ENCODE measurements at regions not wholly inside any gene's neighbourhood (a gene's known extent, or its start where the extent isn't known, plus 50 kb on each side); places are given as distances from the start of the nearest gene placed in this dataset.

DNA sequence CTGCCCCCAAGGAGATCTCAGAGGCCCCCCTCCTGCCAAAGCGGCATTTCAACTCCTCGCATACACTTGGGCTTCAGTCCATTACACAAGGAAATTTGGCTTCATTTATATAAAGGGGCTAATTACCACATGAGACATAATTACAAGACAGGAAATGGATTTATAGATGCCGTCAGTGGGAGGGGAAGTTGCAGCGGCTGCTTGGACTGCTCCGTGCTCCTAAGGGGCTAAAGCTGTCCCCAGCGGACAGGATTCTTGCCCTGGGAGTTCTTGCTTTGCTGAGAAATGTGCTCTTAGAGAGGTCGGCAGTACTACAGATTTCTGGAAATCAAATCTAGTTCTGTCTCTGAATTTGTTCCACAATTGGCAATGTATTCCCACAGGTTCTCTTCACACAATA lies 57.2 kb upstream of the NLK start:
- H3K36me3 ChIP-seq (ENCODE audit: control insufficient read depth in 4 of 4, insufficient read depth in 4 of 4, low read length in 3 of 4): no peaks in the 10 kb centered on the region
- DNase-seq: peak; percentile 24 to 69 (median 67)
- H3K27me3 ChIP-seq (replicated peaks in 2 of 5; ENCODE audit: control insufficient read depth in 4 of 5, insufficient read depth in 5 of 5, low read length in 4 of 5): peaks cover 0 to 3% (median 0%) of the 10 kb centered on the region in 5 experiments
- ChIA-PET POLR2A (no interaction called here), CTCF (interaction anchor here (0.9 kb wide), 1 partner anchor 92 kb away, joined by 3 read pairs; no protein-coding TSS in a partner anchor)
- H3K4me3 ChIP-seq (ENCODE audit: control insufficient read depth in 1 of 7, extremely low read depth in 1 of 7, insufficient read depth in 4 of 7, low read depth in 2 of 7, low read length in 6 of 7): peak overlapping the region in 2 of 7 experiments; percentile 4 to 23
- H3K27ac ChIP-seq (ENCODE audit: insufficient read depth in 1 of 2, low read depth in 1 of 2, low read length in 2 of 2, poor library complexity in 1 of 2, severe bottlenecking in 2 of 2): peak overlapping the region in 1 of 2 experiments; percentile 2
- 7% methylated on average over 4 of the region's 7 CpGs for WGBS (ENCODE audit: insufficient coverage)
- H3K4me1 ChIP-seq (ENCODE audit: control extremely low read depth in 1 of 4, control insufficient read depth in 4 of 4, insufficient read depth in 4 of 4, low read length in 3 of 4): peaks cover 2 to 28% (median 14%) of the 10 kb centered on the region in 4 experiments
- no peaks in the 10 kb centered on the region for H3K9me3 ChIP-seq (ENCODE audit: control extremely low read depth in 1 of 5, control insufficient read depth in 4 of 5, insufficient read depth in 2 of 5, low read depth in 1 of 5, low read length in 4 of 5)

DNA sequence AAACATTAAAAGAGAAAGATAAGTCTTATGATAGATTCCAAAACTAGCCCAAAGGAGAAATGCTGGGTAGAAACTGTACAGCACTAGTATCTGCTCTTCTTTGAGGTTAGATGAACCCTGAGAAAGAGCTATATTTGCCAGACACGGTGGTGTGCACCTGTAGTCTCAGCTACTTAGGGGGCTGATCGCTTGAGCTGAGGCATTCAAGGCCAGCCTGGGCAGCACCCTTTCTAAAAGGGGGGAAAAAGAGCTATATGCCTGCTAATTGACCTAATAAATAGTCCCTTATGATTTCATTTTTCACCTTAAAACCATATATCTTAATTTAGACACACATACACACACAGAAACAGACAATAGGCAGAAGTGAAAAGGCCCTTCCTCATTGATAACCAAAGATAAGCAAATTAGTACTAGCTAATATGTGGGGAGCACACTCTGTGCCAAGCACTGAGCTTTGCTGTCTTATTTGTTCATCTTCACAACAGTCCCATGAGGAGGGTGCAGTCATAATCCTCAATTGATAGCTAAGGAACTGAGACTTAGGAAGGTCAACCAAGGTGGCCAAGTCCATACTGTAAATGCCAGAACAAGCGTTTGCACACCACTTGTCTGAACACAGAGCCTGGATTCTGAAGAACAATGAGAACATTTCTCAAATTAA lies 56.6 kb upstream of the NLK start:
- no peak for DNase-seq
- 79% methylated on average over 2 of the region's 3 CpGs for WGBS (ENCODE audit: insufficient coverage)
- H3K4me1 ChIP-seq (ENCODE audit: control extremely low read depth in 1 of 4, control insufficient read depth in 4 of 4, insufficient read depth in 4 of 4, low read length in 3 of 4): peaks cover 2 to 28% (median 14%) of the 10 kb centered on the region in 4 experiments
- no peaks in the 10 kb centered on the region for H3K36me3 ChIP-seq (ENCODE audit: control insufficient read depth in 4 of 4, insufficient read depth in 4 of 4, low read length in 3 of 4)
- H3K4me3 ChIP-seq (ENCODE audit: control insufficient read depth in 1 of 7, extremely low read depth in 1 of 7, insufficient read depth in 4 of 7, low read depth in 2 of 7, low read length in 6 of 7): peak overlapping the region in 1 of 7 experiments; percentile 4
- H3K9me3 ChIP-seq (ENCODE audit: control extremely low read depth in 1 of 5, control insufficient read depth in 4 of 5, insufficient read depth in 2 of 5, low read depth in 1 of 5, low read length in 4 of 5): no peaks in the 10 kb centered on the region
- H3K27ac ChIP-seq (ENCODE audit: insufficient read depth in 1 of 2, low read depth in 1 of 2, low read length in 2 of 2, poor library complexity in 1 of 2, severe bottlenecking in 2 of 2): peak overlapping the region in 1 of 2 experiments; percentile 2
- POLR2A ChIA-PET: no interaction called here
- peaks cover 0 to 3% (median 0%) of the 10 kb centered on the region in 5 experiments for H3K27me3 ChIP-seq (replicated peaks in 2 of 5; ENCODE audit: control insufficient read depth in 4 of 5, insufficient read depth in 5 of 5, low read length in 4 of 5)
- CTCF ChIA-PET: interaction anchor here (0.6 to 1.0 kb wide), 3 partner anchors 83 to 360 kb away, joined by 3 read pairs; no protein-coding TSS in a partner anchor

DNA sequence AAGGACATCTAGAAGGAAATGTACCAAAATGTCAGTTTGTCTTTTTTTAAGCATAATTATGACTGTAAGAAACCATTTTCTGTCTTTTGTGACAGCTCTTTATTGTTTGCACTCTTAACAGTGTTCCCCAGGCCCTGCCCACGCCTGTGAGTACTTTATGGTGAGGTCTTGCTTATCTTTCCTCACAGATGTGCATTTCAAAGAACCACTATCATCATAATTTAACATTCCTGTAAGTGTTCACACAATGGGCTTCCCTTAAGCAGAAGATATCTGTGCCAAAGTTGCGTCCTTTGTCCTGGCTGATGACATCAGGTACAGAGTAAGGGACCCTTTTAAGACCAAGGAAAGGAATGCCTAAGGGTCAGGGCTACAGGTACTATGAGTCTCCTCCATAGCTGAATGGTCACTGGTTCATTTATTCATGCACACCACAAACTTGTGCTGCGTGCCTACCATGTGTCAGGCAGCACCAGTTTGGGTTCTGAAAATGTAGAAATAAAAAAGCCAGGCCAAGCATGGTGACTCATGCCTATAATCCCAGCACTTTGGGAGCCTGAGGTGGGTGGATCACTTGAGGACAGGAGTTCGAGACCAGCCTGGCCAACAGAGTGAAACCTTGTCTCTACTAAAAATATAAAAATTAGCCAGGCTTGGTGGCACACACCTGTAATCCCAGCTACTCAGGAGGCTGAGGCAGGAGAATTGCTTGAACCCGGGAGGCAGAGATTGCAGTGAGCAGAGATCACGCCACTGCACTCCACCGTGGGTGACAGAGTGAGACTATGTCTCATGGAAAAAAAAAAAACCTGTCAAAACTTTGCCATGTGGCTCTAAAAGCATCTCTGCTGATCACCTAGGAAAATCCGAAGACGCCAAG lies 55.4 kb upstream of the NLK start:
- Histone ChIP-seq H3K27ac (ENCODE audit: insufficient read depth in 1 of 2, low read depth in 1 of 2, low read length in 2 of 2, poor library complexity in 1 of 2, severe bottlenecking in 2 of 2) (peak overlapping the region in 1 of 2 experiments; percentile 65), H3K4me3 (ENCODE audit: control insufficient read depth in 1 of 7, extremely low read depth in 1 of 7, insufficient read depth in 4 of 7, low read depth in 2 of 7, low read length in 6 of 7) (no peak overlapping the region), H3K27me3 (replicated peaks in 2 of 5; ENCODE audit: control insufficient read depth in 4 of 5, insufficient read depth in 5 of 5, low read length in 4 of 5) (no peaks in the 10 kb centered on the region), H3K4me1 (ENCODE audit: control extremely low read depth in 1 of 4, control insufficient read depth in 4 of 4, insufficient read depth in 4 of 4, low read length in 3 of 4) (peaks cover 2 to 28% (median 14%) of the 10 kb centered on the region in 4 experiments), H3K36me3 (ENCODE audit: control insufficient read depth in 4 of 4, insufficient read depth in 4 of 4, low read length in 3 of 4) (no peaks in the 10 kb centered on the region), H3K9me3 (ENCODE audit: control extremely low read depth in 1 of 5, control insufficient read depth in 4 of 5, insufficient read depth in 2 of 5, low read depth in 1 of 5, low read length in 4 of 5) (no peaks in the 10 kb centered on the region)
- ChIA-PET POLR2A (interaction anchor here (0.6 kb wide), 1 partner anchor 58 kb away, joined by 3 read pairs; no protein-coding TSS in a partner anchor), CTCF (interaction anchor here (1.0 kb wide), 2 partner anchors 25 to 85 kb away, joined by 3 read pairs; no protein-coding TSS in a partner anchor)
- 86% methylated on average over 8 of the region's 9 CpGs for WGBS (ENCODE audit: insufficient coverage)
- peak; percentile 71 to 93 (median 85) for DNase-seq

DNA sequence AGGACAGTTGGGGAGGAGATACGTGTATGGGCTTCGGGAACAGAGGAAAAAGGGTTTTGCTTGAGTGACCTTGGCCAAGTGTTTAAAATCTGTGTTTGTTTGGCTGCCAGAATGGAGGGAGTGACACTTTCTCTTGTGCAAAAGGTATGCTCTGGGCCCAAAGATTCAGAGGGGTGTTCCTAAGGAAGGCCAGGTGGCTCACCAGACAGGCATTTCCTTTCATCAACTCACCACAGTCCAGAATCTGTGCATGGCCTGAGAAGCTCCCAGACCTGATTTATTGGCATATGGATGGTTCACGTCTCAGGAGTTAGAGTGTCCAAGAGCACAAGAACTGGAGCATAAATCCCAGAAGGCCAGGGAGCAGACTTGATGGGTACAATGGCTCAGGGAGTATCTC lies 53.4 kb upstream of the NLK start:
- WGBS (ENCODE audit: insufficient coverage): 100% methylated on average over 3 of the region's 3 CpGs
- no peak for DNase-seq
- H3K4me3 ChIP-seq (ENCODE audit: control insufficient read depth in 1 of 7, extremely low read depth in 1 of 7, insufficient read depth in 4 of 7, low read depth in 2 of 7, low read length in 6 of 7): no peak overlapping the region
- peaks cover 0 to 4% (median 0%) of the 10 kb centered on the region in 5 experiments for H3K27me3 ChIP-seq (replicated peaks in 2 of 5; ENCODE audit: control insufficient read depth in 4 of 5, insufficient read depth in 5 of 5, low read length in 4 of 5)
- POLR2A ChIA-PET: no interaction called here
- CTCF ChIA-PET: no interaction called here
- H3K27ac ChIP-seq (ENCODE audit: insufficient read depth in 1 of 2, low read depth in 1 of 2, low read length in 2 of 2, poor library complexity in 1 of 2, severe bottlenecking in 2 of 2): no peak overlapping the region
- H3K4me1 ChIP-seq (ENCODE audit: control extremely low read depth in 1 of 4, control insufficient read depth in 4 of 4, insufficient read depth in 4 of 4, low read length in 3 of 4): peaks cover 2 to 28% (median 14%) of the 10 kb centered on the region in 4 experiments
- no peaks in the 10 kb centered on the region for H3K36me3 ChIP-seq (ENCODE audit: control insufficient read depth in 4 of 4, insufficient read depth in 4 of 4, low read length in 3 of 4)
- peaks cover 0 to 3% (median under 1%) of the 10 kb centered on the region in 5 experiments for H3K9me3 ChIP-seq (ENCODE audit: control extremely low read depth in 1 of 5, control insufficient read depth in 4 of 5, insufficient read depth in 2 of 5, low read depth in 1 of 5, low read length in 4 of 5)

GRCh38 chr17:27990100-27990499 lies 52.4 kb upstream of the NLK start:
- Histone ChIP-seq H3K4me1 (ENCODE audit: control extremely low read depth in 1 of 4, control insufficient read depth in 4 of 4, insufficient read depth in 4 of 4, low read length in 3 of 4) (peaks cover 0 to 20% (median 8%) of the 10 kb centered on the region in 4 experiments), H3K27ac (ENCODE audit: insufficient read depth in 1 of 2, low read depth in 1 of 2, low read length in 2 of 2, poor library complexity in 1 of 2, severe bottlenecking in 2 of 2) (no peak overlapping the region), H3K9me3 (ENCODE audit: control extremely low read depth in 1 of 5, control insufficient read depth in 4 of 5, insufficient read depth in 2 of 5, low read depth in 1 of 5, low read length in 4 of 5) (peaks cover 0 to 3% (median 2%) of the 10 kb centered on the region in 5 experiments), H3K36me3 (ENCODE audit: control insufficient read depth in 4 of 4, insufficient read depth in 4 of 4, low read length in 3 of 4) (no peaks in the 10 kb centered on the region), H3K27me3 (replicated peaks in 2 of 5; ENCODE audit: control insufficient read depth in 4 of 5, insufficient read depth in 5 of 5, low read length in 4 of 5) (peaks cover 0 to 4% (median 0%) of the 10 kb centered on the region in 5 experiments), H3K4me3 (ENCODE audit: control insufficient read depth in 1 of 7, extremely low read depth in 1 of 7, insufficient read depth in 4 of 7, low read depth in 2 of 7, low read length in 6 of 7) (no peak overlapping the region)
- WGBS (ENCODE audit: insufficient coverage): no CpG with 5 or more reads among the region's 2 CpGs
- POLR2A ChIA-PET: interaction anchor here (0.6 kb wide), 1 partner anchor 11 kb away, joined by 3 read pairs; no protein-coding TSS in a partner anchor
- no peak for DNase-seq
- CTCF ChIA-PET: no interaction called here

DNA sequence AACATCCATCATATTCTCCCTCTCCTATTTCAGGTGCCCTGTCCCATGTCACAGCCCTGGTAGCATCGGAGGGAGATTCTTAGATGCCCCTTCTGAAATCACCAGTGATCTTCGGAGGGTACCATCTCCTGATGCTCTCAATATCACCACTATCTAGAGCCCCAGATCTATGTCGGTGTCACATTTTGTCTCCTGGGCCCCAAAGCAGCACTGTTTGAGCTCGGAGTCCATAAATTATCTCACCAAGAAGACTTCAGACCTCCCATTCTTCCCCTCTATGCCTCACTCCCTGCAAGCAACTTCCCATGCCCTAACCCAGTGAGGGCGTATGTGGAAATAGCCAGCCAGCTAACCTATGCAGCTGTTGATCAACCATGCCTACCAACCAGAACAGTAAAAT lies 51.5 kb upstream of the NLK start:
- CTCF ChIA-PET: no interaction called here
- Histone ChIP-seq H3K4me3 (ENCODE audit: control insufficient read depth in 1 of 7, extremely low read depth in 1 of 7, insufficient read depth in 4 of 7, low read depth in 2 of 7, low read length in 6 of 7) (no peak overlapping the region), H3K9me3 (ENCODE audit: control extremely low read depth in 1 of 5, control insufficient read depth in 4 of 5, insufficient read depth in 2 of 5, low read depth in 1 of 5, low read length in 4 of 5) (peaks cover 0 to 3% (median 2%) of the 10 kb centered on the region in 5 experiments), H3K36me3 (ENCODE audit: control insufficient read depth in 4 of 4, insufficient read depth in 4 of 4, low read length in 3 of 4) (no peaks in the 10 kb centered on the region), H3K4me1 (ENCODE audit: control extremely low read depth in 1 of 4, control insufficient read depth in 4 of 4, insufficient read depth in 4 of 4, low read length in 3 of 4) (peaks cover 0 to 11% (median 2%) of the 10 kb centered on the region in 4 experiments), H3K27me3 (replicated peaks in 2 of 5; ENCODE audit: control insufficient read depth in 4 of 5, insufficient read depth in 5 of 5, low read length in 4 of 5) (peaks cover 0 to 4% (median 0%) of the 10 kb centered on the region in 5 experiments), H3K27ac (ENCODE audit: insufficient read depth in 1 of 2, low read depth in 1 of 2, low read length in 2 of 2, poor library complexity in 1 of 2, severe bottlenecking in 2 of 2) (no peak overlapping the region)
- DNase-seq: no peak
- WGBS (ENCODE audit: insufficient coverage): 94% methylated on average over 5 of the region's 5 CpGs
- POLR2A ChIA-PET: no interaction called here
